Mucosa of descending colon (tissue), 3 donors: ENCODE measurements at regions not wholly inside any gene's neighbourhood (a gene's known extent, or its start where the extent isn't known, plus 50 kb on each side); places are given as distances from the start of the nearest gene placed in this dataset.

Source experiments
- ATAC-seq: fragments of 200-7000 bp; cut with Tn5 transposase; one replicate; pipeline ENCODE4 v1.9.1; 2020; ENCODE audit warnings: mild to moderate bottlenecking, moderate library complexity
- DNase-seq, 3 donors: peaks; one replicate each; pipeline ENCODE4 v3.0.0-alpha.2; 2020
- H3K36me3 ChIP-seq: fragments of 200-600 bp; one replicate; pipeline ENCODE4 v1.8.0; 2021; ENCODE audit warnings: low read depth, mild to moderate bottlenecking
- H3K4me1 ChIP-seq: fragments of 200-600 bp; one replicate; pipeline ENCODE4 v1.8.0; 2021; ENCODE audit warnings: low read depth, mild to moderate bottlenecking
- H3K4me3 ChIP-seq: fragments of 200-600 bp; one replicate; pipeline ENCODE4 v1.8.0; 2021; ENCODE audit warnings: mild to moderate bottlenecking
- H3K9me3 ChIP-seq: fragments of 200-600 bp; one replicate; pipeline ENCODE4 v1.8.0; 2021; ENCODE audit warnings: mild to moderate bottlenecking
- intact Hi-C, 2 donors: fragments of 100-400 bp; cut with DNase I in 1 of 2; cut with micrococcal nuclease in 1 of 2; formaldehyde crosslinking; loops; one replicate each; pipeline versions ENCODE4 v1.11.0 to v1.11.1; 2022; cut with DNase I, micrococcal nuclease
- TF ChIP-seq, protein P1 (sequence below): fragments of 200-600 bp; IDR thresholded peaks from one replicate; pipeline ENCODE4 v1.8.0; 2022; ENCODE audit warnings: antibody characterized with exemption, mild to moderate bottlenecking
- donor health status: DM: no; HTN: no; CAD: no; lungs with moderate emphysema.
- donor health status: DM: no; HTN: no; CAD: no.
- donor health status: DM: no; HTN: yes; CAD: no.

DNA sequence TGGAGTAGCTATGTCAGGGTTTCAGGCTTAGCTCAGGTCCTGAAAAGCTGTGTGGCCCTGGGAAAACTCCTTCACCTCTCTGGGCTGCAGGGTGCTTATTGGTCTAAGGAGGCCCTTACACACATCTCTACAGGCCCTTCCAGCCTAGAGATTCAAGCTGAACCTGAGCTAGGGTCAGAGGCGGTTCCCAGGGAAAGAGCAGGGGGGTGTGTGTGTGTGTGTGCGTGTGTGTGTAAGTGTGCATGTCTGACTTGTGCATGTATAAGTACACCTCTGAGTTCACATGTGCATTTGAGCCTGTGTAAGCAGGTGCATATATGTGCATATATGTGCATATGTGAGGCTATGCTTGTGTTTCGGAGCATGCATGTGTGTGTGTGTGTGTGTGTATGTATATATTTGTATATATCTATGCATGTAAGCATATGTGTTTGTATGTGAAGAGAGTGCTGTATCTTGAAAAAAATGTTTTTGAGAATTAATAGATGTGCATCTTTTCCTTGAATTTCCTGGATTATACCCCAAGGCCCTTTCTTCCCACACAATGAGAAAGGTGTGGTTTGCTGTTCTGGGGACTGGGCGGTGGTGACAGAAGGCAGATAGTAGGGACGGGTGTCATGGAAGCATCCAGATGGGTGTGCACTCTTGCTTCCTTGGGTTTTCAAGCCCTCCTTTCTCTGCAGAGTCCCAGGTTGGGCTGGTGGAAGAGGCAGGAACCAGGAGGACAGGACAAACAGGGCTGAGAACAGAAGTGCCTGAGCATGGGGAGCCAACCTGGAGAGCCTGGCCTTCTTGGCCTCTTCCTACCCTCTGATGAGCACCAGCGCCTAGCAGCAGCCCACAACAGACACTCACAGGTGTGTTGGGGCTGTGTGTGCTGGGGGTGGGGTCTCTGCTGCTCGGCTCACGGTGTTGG, 150.3 kb upstream of the TSHZ3 start:
- Histone ChIP-seq H3K4me1 (no peaks in the 10 kb centered on the region), H3K36me3 (no peaks in the 10 kb centered on the region), H3K4me3 (no peak overlapping the region), H3K9me3 (no peaks in the 10 kb centered on the region)
- intact Hi-C loops, result no loop called here
- DNase-seq (no peak), ATAC-seq (no peak)
- TF ChIP-seq, protein P1, sequence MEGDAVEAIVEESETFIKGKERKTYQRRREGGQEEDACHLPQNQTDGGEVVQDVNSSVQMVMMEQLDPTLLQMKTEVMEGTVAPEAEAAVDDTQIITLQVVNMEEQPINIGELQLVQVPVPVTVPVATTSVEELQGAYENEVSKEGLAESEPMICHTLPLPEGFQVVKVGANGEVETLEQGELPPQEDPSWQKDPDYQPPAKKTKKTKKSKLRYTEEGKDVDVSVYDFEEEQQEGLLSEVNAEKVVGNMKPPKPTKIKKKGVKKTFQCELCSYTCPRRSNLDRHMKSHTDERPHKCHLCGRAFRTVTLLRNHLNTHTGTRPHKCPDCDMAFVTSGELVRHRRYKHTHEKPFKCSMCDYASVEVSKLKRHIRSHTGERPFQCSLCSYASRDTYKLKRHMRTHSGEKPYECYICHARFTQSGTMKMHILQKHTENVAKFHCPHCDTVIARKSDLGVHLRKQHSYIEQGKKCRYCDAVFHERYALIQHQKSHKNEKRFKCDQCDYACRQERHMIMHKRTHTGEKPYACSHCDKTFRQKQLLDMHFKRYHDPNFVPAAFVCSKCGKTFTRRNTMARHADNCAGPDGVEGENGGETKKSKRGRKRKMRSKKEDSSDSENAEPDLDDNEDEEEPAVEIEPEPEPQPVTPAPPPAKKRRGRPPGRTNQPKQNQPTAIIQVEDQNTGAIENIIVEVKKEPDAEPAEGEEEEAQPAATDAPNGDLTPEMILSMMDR, result no peak

DNA sequence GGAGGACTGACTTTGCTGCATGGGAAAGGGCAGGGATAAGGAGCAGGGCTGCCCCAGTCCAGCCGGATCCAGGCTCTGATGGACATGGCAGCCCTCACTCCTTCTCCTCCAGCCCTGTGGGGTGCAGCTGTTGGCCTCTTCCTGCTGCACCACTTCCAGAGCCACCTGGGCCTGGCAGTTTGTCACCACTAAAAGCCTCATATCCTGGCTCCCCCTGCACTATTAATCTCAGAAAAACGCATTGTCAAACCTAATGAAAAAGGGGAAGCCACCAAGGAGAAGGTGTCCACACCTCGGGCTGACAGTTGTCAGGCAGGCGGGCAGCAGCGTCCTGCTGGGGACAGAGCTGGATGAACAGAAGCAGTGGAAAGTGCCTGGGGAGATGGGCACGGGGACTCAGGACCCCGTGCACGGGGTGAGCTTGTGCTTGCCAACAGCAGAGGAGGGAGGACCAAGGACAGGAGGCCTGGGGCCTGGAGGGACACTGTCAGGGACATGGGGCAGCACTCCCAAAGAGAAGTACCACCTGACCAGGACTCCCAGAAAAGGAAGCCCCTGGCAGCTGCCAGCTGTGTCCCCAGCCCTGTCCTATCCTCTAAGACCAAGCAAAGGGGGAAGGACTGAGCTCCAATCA, 151.1 kb upstream of the TSHZ3 start:
- intact Hi-C loops, result no loop called here
- TF ChIP-seq, protein P1, result no peak
- Histone ChIP-seq H3K4me3 (no peak overlapping the region), H3K9me3 (no peaks in the 10 kb centered on the region), H3K4me1 (no peaks in the 10 kb centered on the region), H3K36me3 (no peaks in the 10 kb centered on the region)
- no peak for ATAC-seq
- DNase-seq, result no peak

DNA sequence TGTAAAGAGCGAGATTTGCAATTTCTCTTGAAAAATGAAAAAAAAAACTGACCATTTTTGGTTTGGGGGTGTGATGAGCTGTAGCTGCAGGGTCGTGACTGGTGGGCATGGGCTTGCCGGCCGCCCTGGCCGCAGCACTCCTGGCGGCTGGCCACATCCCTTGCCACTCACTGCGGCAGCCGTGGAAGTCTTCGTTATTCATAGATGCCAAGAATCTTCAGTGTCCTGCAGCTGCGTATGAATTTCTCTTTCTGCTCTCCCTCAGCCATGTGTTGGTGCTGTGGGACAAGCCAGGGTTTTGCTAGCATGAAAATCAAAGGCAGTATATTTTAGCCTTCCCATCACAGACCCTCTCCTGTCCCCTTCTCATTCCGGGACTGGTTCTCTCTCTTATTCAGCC, 151.7 kb upstream of the TSHZ3 start:
- no peak for DNase-seq
- H3K36me3 ChIP-seq, result no peaks in the 10 kb centered on the region
- intact Hi-C loops, result no loop called here
- no peaks in the 10 kb centered on the region for H3K9me3 ChIP-seq
- no peak overlapping the region for H3K4me3 ChIP-seq
- no peak for ATAC-seq
- TF ChIP-seq, protein P1, result no peak
- H3K4me1 ChIP-seq, result no peaks in the 10 kb centered on the region

DNA sequence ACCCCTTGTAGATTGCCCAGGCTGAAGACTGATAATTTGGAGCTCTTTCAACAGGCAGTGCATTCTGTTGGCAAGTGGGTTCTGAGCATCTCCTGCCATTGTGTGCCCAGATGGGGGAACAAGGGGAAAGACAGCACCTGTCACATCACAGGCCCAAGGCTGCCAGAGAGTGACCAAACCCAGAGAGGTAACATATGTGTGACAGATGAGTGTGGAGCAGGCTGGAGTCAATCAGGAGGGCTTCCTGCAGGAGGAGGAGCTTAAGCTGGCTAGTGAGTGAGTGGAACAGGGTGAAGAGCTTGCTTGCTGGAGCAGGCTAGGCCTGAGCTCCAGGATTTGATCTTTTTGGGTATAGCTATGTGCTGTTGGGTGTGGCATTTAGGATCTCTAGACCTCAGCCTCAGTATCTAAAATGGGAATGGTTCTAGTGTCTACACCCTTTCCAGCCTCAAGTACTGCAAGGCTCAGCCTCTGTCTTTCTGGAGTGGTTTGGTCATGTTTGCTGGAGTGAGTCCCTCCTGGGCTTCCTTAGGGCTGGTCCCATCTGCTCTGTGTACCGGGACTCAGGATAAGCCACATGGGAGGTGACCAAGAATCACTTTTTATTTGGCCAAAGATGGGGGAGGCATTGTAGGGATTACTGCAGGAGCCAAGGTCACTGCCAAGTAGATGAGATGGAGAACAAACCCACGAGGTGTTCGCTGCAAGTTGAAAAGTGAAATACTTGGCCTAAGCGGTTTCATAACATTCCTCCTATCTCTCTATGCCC, 152.4 kb upstream of the TSHZ3 start:
- DNase-seq (no peak), ATAC-seq (no peak)
- TF ChIP-seq, protein P1, result no peak
- intact Hi-C loops, result no loop called here
- H3K4me1 ChIP-seq, result no peaks in the 10 kb centered on the region
- no peaks in the 10 kb centered on the region for H3K36me3 ChIP-seq
- H3K9me3 ChIP-seq, result no peaks in the 10 kb centered on the region
- H3K4me3 ChIP-seq, result no peak overlapping the region

DNA sequence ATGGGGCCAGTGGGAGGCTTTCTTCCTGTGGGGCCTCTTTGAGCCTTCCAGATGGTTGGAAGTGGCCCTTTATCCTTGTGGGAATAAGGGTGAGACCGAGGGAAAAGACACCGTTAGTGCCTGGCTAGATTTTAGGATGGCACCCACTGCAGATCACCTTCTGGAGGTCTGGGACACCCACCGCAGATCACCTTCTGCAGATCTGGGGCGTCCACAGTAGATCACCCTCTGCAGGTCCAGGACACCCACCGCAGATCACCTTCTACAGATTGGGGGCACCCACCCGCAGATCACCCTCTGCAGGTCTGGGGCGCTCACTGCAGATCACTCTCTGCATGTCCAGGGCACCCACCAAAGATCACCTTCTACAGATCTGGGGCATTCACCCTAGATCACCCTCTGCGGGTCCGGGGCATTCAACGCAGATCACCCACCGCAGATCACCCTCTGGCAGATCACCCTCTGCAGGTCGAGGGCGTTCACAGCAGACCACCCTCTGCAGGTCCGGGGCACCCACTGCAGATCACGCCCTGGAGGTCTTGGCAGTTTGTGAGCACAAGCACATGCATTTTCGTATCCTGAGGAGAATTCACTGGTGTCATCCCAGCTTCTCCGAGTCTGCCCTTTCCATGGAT, 153.4 kb upstream of the TSHZ3 start:
- ATAC-seq (no peak), DNase-seq (no peak)
- intact Hi-C loops, result no loop called here
- no peaks in the 10 kb centered on the region for H3K36me3 ChIP-seq
- no peaks in the 10 kb centered on the region for H3K4me1 ChIP-seq
- TF ChIP-seq, protein P1, result no peak
- no peaks in the 10 kb centered on the region for H3K9me3 ChIP-seq
- H3K4me3 ChIP-seq, result no peak overlapping the region
